Uterus (tissue), 2 donors: ENCODE measurements at regions not wholly inside any gene's neighbourhood (a gene's known extent, or its start where the extent isn't known, plus 50 kb on each side); places are given as distances from the start of the nearest gene placed in this dataset.

Experiments used
- POLR2A ChIP-seq, 2 donors: fragments of 450-650 bp; IDR thresholded peaks; one replicate each; pipeline ENCODE4 v1.6.1; 2016; ENCODE audit warnings: antibody characterized with exemption in 2 of 2, mild to moderate bottlenecking in 1 of 2, moderate library complexity in 1 of 2
- TF ChIP-seq, protein P1 (sequence below), 4 experiments: fragments of 200-600 bp in 2 of 4; fragments of 450-650 bp in 2 of 4; sonication (generic) in 2 of 4; IDR thresholded peaks; one replicate each; pipeline ENCODE4 v1.5.1; 2016 to 2019; ENCODE audit warnings: antibody characterized with exemption in 4 of 4, mild to moderate bottlenecking in 2 of 4, moderate library complexity in 1 of 4

DNA sequence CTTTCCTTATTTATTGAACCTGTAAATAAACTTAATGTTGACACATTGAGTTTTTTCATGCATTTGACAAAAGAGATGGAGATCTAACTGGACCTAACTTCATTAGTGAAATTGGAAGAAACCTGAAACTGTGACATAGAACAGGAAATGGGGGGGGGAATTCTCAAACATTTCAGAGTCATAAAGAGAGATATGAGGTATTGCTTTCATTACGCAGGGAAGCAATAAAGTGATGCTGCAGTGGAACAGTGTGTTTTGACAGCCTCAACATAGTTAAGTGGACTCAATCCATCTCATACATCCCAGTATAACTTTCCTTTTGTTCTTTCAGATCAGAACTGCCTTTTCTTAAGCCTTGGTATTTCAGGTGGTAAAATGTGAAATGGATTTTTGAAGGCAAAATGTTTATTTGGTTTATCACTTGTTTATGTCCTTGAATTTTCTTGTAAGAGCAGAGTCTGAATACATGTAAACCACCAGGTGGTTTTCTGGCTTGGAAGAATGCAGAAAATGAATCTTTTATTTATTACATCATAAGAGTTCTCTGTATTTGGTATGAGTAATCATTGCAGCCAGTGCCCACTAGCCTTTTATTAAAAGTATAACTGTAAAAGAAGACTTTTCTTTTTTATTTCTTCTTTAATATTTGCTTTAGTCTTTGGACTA, 132.5 kb downstream of the ZNF326 start:
- TF ChIP-seq, protein P1, sequence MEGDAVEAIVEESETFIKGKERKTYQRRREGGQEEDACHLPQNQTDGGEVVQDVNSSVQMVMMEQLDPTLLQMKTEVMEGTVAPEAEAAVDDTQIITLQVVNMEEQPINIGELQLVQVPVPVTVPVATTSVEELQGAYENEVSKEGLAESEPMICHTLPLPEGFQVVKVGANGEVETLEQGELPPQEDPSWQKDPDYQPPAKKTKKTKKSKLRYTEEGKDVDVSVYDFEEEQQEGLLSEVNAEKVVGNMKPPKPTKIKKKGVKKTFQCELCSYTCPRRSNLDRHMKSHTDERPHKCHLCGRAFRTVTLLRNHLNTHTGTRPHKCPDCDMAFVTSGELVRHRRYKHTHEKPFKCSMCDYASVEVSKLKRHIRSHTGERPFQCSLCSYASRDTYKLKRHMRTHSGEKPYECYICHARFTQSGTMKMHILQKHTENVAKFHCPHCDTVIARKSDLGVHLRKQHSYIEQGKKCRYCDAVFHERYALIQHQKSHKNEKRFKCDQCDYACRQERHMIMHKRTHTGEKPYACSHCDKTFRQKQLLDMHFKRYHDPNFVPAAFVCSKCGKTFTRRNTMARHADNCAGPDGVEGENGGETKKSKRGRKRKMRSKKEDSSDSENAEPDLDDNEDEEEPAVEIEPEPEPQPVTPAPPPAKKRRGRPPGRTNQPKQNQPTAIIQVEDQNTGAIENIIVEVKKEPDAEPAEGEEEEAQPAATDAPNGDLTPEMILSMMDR (IDR thresholded peaks at IDR 0.05): no peak
- TF ChIP-seq POLR2A (IDR thresholded peaks at IDR 0.05): no peak
